Stimulated activated naive CD8-positive, alpha-beta T cell treated with anti-CD3 and anti-CD28 coated beads, Interleukin-15, Interleukin-2, amounts not matched to agents 100 U/mL and 50 U/mL, for 24 hours (primary cell): ENCODE measurements at regions not wholly inside any gene's neighbourhood (a gene's known extent, or its start where the extent isn't known, plus 50 kb on each side); places are given as distances from the start of the nearest gene placed in this dataset.
"Not testable (repeated sequence)": the region's sequence is repeated elsewhere in the genome, so short reads cannot be mapped to it uniquely, and the experiment has no call there.

Source experiments
- ATAC-seq: fragments of 150-1000 bp; cut with Tn5 transposase; one replicate; pipeline ENCODE4 v1.10.0; 2021
- DNase-seq: peaks from one replicate; pipeline ENCODE4 v3.0.0; 2021

DNA sequence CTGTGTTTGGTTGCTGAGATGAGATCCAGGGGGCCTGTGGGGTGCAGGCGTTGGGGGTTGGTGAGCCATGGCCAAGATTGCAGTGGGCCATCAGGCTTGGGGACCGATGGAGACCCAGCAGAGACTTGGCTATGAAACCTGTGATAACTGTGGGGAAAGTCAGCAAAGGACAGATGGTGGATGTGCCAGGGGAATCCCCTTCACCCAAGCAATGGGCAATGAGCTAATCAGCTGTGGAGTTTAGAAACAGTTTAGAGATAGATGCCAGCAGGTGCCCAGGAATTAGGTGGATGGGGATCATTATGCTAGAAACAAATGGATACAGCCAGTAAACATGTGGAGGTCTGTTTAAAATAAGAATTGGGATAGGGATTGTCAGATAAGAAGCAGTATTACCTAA, 151.4 kb upstream of the FERD3L start:
- ATAC-seq = no peak

DNA sequence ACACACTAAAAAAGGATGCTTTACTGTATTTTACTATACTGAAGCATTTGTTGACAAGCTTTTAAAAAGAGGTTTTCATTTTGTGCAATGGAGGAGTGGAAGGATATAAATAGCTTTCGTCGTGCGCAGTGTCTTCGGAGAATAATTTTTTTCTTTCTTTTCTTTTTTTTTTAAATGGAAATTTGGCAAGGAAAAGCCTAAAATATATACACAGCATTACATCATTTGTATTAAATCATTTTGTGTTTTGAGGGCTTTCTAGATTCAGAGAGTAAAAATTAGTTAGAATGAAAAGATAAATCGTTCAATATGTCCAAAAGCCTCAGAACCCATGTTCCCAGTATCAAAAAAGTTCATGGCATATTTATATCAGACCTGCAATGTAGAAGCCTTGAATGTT, 150.2 kb upstream of the FERD3L start:
- DNase-seq = no peak
- no peak for ATAC-seq

More for the DNA sequence above, 151.4 kb upstream of the FERD3L start:
- DNase-seq = no peak

DNA sequence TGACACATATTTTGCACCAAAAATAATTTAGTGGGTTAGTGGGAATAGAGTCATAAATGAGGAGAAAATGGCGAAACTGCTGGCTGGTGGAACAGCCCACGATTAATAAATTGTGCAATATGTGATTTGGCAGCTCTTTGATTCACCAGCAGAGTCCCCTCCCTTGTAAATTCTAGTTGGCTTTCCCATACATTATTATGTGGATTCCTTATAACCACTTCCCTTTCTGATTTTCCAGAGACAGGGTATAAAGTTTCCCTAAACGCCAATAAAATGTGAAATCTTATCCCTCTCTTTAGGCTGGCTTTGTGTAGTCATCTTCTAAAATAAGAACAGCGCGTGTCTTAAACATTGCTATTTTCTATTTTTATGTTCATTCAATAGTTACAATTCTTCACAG, 149.4 kb upstream of the FERD3L start:
- DNase-seq (no peak), ATAC-seq (no peak)

DNA sequence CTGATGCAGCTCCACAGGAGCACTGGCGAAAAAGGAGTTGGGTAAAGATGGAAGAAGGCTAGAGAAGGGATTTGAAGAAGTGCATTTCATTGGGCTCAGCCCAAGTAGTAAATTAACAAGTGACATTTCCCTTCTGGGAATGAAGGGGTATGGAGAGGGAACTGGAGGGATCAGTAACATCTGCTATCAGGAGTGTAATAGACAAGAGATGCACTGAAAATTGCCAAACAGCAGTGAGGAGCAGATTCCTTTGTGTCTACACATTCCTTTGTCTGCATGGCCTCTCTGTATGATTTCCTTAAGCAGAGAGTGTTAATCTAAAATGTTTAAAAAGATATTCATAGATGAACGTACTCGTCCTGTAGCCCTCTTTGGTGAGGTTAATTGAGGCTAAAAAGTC, 148.2 kb upstream of the FERD3L start:
- DNase-seq (no peak), ATAC-seq (no peak)

DNA sequence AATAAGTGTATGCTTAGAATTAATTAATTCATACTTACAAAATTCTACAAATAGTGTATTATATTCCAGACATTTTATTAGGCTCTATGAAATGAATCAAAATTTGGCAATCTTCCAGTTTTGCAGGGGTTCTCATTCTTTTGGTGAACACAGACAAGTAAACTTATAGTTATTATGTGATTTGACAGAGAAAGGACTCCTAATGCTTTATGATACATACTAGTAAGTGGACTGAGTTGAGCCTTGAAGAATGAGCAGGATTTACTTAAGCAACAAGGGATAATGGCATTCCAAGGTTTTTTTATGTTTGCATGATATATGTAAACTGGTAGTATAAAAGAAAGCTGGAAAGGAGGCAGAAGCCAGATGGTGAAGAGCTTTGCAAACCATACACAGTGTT, 145.7 kb upstream of the FERD3L start:
- no peak for ATAC-seq
- DNase-seq = no peak

DNA sequence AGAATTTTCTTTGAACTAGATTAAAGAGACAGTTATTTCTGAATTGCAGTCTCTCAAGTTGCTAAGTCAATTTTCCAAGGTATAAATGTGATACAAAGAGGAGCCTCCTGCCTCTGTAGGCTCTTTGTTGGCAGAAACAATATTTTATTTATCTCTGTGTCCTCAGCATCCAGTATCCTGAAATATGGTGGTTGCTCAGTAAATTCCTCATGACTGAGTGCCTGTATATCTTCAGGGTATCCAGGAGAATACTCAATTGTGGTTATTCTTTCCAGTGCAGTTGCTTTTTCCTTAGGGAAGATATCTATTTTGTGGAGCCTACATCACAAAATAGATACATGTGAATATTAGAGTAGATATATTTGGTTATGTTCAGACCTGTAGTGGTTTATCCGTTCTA, 144.8 kb upstream of the FERD3L start:
- DNase-seq (no peak), ATAC-seq (no peak)

- ATAC-seq = no peak
Measured at GRCh38 chr7:19284596-19285300, 139.5 kb upstream of the FERD3L start.

DNA sequence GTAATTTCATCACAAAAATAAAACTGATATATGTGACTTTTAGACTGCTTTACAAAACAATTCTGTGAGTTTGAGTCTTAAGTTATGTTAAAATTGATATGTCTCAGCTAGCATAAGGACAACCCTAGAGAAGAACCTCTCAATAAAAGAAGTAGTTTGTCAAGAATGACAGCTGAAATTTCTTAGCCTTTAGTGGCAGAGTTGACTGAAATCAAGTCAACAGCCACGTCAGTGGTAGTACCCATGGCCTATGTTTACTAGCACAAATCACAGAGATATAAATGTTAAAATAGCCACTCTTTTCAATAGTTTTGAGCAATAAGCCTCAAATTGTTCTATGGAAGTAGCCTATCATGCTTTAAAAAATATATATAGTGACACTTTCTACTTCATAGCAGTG, 138.9 kb upstream of the FERD3L start:
- ATAC-seq (no peak), DNase-seq (no peak)

More at GRCh38 chr7:19284596-19285300, 139.5 kb upstream of the FERD3L start:
- no peak for DNase-seq

DNA sequence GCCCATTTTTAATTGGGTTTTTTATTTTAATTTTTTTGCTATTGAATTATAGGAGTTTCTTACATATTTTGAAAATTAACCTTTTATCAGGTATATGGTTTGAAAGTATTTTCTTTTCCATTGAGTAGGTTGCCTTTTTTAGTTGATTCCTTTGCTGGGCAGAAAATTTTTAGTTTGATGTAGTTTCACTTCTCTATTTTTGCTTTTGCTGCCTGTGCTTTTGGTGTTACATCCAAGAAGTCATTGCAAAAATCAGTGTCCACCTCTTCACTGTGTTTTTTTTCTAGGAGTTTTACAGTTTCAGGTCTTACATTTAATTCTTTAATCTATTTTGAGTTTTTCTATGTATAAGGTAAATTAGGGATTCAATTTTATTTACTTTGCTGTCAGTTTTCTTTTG, 129.8 kb upstream of the FERD3L start:
- DNase-seq (no peak), ATAC-seq (no peak)

GRCh38 chr7:19272329-19272728, 127.1 kb upstream of the FERD3L start:
- not testable (repeated sequence) for ATAC-seq, DNase-seq

DNA sequence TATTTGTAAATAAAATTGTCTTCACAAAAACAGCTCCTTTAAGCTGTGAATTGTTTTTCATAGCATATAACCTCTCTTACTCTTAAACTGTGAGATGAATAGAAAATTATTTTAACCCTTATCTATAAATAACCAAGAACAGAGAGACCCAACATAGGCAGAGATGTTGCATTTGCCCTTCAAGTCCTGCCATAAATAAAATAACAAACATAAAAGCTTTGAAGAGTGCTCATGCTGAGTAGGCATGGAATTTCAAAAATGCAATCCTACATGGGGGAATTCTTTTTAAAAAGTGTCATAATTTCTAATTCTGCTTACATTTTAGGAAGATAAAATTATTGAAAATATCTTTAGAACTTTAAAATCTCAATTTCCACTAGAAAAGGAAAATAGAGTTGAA, 124.1 kb upstream of the FERD3L start:
- ATAC-seq = no peak
- DNase-seq = no peak

DNA sequence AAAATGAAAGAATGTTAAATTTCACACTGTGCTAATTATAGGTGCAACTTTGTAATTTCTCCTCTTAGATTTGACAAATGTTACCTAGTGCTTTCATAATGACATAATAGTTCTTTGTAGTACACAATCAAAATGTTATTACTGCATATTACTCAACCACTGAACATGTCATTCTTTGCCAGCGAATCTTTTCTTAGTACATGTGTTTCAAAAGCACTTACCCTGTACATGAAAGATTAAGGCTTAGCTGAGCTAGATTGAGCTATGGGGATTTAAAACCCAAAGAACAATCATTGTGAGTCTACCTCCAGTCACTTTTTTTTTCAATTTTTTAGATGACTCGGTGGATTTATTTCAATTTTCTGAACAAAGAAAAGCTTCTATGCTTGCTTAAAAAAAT, 123.5 kb upstream of the FERD3L start:
- DNase-seq (no peak), ATAC-seq (no peak)

GRCh38 chr7:19262826-19263225, 117.6 kb upstream of the FERD3L start:
- no peak for ATAC-seq
- no peak for DNase-seq

GRCh38 chr7:19249281-19249680, 104.1 kb upstream of the FERD3L start:
- DNase-seq = no peak
- ATAC-seq = no peak

DNA sequence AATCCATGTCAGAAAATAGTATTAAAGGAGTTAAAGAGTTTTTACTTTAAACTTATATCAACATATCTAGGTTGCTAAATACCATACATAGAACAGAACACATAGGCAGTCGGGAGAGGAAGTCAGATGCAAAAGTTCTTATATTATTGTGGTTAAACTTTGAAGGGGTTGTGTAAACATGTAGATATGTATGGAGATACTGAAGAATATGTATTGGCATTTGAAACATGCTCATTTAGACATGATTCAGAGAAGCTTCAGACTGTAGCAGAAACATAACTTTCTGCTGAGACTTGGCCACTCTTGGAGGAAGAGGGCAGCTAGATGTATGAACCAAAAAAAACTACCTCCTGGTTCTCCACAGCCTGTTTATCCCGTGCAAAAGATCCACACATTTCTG, 103.5 kb upstream of the FERD3L start:
- ATAC-seq = no peak
- no peak for DNase-seq

- DNase-seq = no peak
- no peak for ATAC-seq
Measured at GRCh38 chr7:19248115-19248514, 102.9 kb upstream of the FERD3L start.

DNA sequence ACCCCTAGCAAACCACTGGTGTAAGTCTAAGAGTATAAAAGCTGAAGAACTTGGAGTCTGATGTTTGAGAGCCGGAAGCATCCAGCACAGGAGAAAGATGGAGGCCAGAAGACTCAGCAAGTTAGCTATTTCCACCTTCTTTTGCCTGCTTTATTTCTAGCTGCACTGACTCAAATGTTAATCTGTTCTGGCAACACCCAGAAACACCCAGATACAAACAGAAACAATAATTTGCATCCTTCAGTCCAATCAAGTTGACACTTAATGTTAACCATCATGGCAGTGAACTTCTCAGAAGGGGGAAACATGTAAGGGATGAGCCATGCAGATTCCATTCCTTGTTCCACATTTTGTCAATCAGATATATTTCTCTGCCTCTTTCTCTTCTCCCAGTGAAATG, 101.8 kb upstream of the FERD3L start:
- DNase-seq (no peak), ATAC-seq (no peak)

DNA sequence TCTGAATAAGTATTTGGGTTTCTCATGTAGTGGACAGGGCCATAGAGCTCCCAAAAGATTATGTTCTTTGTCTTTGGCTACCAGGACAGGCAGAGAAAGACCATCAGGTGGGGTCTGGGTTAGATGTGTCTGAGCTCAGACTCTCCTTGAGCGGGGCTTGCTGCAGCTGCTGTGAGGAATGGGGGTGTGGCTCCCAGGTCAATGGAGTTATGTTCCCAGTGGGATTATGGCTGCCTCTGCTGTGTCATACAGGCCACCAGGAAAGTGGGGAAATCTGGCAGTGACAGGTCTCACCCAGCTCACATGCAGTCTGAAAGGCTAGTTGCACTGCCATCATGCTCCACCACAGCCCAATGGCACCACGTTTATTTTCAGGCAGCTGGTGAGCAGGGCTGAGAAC, 97.0 kb upstream of the FERD3L start:
- no peak for DNase-seq
- no peak for ATAC-seq

GRCh38 chr7:19239951-19240350, 94.7 kb upstream of the FERD3L start:
- no peak for ATAC-seq

DNA sequence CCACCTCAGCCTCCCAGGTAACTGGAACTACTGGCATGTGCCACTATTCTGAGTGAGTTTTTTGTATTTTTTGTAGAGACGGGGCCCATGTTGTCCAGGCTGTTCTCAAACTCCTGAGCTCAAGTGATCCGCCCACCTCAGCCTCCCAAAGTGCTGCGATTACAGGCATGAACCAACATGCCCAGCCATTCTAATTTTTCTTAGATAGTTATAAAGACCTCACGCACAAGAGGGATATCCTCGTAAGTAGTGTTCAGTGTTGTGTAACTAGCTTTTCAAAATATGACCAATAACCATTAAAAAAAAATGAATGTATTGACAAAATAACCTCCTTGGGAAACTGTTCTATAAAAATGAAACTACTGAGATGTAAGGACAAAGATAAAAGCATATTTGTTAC, 90.5 kb upstream of the FERD3L start:
- DNase-seq = no peak
- ATAC-seq = no peak

More at GRCh38 chr7:19239951-19240350, 94.7 kb upstream of the FERD3L start:
- no peak for DNase-seq

DNA sequence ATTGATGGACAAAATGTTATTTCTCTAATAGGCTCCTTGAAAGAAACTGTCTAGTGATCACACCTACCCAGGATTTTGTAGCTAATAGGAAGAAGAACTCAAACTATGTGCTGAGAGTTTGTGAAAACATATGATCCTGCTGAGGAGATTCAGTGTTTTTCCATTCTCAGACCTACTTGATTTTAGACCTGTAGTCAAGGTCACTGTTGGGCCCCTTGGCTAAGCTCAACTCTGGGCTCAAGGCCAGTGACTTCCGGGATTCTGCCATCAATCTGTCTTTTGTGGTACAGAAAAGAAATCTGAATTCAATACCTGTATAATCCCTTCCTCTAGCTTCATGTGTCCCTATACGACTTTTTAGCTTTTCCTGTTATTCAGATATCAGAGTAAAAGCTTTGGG, 79.7 kb upstream of the FERD3L start:
- no peak for ATAC-seq
- no peak for DNase-seq

- ATAC-seq = no peak
- DNase-seq = no peak
Measured at GRCh38 chr7:19215412-19215811, 70.2 kb upstream of the FERD3L start.

DNA sequence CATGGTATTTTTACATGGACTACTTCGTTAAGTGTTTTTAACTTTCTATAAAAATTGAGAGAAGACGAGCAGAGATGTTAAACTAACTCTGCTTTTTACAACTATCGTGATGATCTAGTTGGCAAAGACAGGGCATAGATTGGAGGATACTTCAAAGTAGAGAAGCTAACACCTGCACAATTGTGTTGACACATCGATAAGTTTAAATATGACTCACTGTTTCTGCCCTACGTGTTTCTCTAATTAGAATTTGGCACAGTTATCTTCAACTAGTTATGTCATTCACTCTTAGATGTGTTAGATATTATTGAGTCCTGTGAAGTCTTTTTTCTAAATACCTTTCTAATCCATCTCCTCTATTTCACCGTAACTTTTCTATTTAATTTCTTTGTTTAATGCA, 68.5 kb upstream of the FERD3L start:
- no peak for ATAC-seq
- no peak for DNase-seq

DNA sequence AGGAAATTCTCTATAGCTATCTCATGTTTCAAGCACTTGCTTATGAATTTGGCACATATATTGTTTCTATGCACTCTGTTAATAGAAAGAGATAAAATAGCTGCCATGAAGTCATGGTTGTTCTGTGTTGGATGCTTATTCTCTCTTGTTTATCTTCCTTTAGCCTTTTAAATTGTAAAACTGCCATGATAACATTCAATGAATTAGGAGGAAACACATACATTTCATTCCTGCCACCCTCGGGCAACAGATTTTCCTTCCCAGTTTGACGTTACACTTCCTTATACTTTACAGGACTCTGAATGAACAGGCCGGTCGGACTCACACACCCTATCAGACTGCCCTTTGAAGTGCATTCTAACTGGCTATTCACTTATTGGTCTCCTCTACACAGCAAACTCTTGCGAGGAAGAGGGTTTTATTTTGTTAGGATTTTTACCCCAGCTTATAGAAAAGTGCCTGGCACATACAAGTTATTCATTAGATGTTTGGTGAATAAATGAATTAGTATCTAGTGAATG, 65.7 kb upstream of the FERD3L start:
- DNase-seq (no peak), ATAC-seq (no peak)
